RPMI8226 (cell line): ENCODE measurements at regions not wholly inside any gene's neighbourhood (a gene's known extent, or its start where the extent isn't known, plus 50 kb on each side); places are given as distances from the start of the nearest gene placed in this dataset.
"Not testable (repeated sequence)": the region's sequence is repeated elsewhere in the genome, so short reads cannot be mapped to it uniquely, and the experiment has no call there.

Experiments used
- DNase-seq: peaks from one replicate; pipeline ENCODE4 v3.0.0-alpha.2; 2015

DNA sequence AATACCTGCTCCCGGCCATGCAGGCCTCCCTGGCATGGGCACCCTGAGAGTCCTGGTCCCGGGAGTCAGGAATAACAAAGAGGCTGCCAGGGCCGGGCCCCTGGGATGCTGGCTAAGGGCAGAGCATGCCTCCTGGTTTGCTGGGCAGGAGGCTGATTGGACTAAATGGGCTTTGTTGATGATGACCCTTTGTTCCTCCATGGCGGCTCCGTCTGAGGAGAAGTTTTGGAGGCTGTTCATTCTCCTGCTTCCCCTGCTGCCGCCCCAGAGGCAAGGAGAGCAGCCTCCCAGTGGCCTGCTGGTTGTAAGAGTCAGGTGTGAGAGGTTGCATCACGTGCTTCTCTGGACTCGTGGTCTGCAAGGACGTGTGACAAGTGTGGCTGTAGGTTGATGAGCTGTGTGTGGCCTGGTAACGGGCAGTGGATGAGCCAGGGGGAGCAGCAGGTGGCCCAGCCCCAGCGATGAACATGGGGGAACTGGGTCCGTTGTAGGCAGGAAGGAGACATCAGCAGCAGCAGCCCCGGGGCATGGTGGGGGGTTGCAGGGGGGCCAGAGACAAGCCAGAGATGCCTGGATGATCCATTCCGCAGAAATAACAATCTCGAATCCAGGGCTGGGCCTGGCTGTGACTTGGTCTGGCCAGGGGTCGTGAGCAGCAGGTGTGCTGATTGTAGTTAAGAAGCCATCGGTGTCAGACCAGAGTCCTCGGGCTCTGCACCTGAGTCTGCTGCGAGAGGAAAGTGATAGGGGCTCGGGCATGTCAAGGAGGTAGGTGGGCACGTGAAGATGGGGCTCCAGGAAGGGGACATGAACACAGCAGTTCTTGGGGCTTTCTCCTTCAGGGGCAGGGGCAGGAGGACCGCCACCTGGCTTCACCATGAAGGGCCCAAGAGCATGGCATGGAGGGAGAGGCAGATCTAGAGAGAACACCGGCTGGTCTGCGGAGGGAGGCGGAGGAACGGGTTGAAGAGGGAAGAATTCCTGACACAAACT, 101.4 kb downstream of the TNFRSF13B start:
- no peak for DNase-seq

DNA sequence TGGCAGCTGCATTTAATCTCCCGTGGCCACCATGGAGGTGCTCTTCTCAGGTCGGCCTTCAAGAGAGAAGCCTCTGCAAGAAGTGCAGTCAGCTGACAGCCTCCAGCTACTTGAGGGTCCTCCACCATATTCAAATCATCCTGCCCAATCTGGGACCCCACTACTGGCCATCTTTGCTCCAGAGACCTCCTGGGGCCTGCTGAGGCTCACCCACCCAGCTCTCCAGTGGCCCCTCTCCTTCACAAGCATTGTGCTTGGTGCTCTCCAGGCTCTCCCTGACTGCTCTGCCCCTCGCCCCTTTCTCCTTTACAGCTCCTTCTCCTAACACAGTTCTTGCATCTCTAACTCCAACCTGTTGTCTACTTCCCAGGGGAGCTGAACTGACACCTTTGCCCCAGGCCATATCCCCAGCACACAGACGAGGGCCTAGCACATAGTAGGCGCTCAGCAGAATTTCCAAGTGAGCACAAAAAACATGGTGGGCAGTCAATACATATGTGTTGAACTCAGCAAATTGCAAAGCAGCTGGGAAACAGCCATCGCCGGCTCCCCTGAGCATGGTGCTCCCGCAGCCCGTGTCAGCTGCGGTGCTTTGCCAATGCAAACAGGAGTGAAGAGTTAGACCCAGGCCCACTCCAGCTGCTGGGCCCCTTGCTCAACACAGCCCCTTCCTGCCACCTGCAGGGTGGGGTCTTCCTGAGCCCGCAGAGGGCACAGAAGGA, 102.2 kb downstream of the TNFRSF13B start:
- not testable (repeated sequence) for DNase-seq

- not testable (repeated sequence) for DNase-seq
These were observed 103.3 kb downstream of the TNFRSF13B start for GRCh38 chr17:16868616-16869015.

DNA sequence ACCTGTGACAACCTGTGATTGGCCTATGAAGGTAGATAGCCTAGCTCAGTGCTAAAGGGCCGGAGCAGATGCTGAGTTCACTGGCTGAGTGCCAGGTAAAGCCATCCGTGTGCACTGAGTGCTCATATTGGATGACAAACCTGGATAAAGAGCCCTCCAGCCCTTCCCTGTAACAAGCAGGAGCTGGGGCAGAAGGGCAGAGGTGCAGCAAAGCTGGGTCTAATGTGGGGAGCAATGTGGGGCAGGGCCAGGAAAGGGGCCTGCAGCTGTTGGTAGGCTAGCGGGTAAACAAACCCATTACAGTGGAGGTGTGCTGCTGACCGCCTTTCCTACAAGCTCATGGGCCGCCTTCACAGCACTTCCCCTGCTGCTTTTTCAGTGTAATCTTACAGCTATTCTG, 104.4 kb downstream of the TNFRSF13B start:
- DNase-seq = not testable (repeated sequence)

DNA sequence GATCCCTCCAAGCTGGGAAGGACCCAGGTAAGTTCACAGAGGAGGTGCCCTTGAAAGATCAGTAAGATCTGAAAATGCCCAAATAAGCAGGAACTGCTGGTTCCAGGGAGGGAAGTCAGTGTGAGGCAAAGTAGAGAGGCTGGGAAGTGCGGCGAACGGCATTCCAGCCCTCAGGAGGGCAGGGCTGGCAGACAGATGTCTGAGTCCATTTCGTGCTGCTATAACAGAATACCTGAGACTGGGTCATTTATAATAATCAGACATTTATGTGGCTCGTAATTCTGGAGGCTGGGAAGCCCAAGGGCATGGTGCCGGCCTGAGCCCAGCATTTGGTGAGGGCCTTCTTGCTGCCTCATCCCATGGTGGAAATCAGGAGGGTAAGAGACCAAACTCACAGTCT, 105.1 kb downstream of the TNFRSF13B start:
- DNase-seq = not testable (repeated sequence)

- no peak for DNase-seq
These were observed 105.5 kb downstream of the TNFRSF13B start for GRCh38 chr17:16866436-16866835.

- not testable (repeated sequence) for DNase-seq
These were observed 106.2 kb downstream of the TNFRSF13B start for GRCh38 chr17:16865704-16866103.

GRCh38 chr17:16865077-16865613, 106.8 kb downstream of the TNFRSF13B start:
- not testable (repeated sequence) for DNase-seq

- DNase-seq = not testable (repeated sequence)
These were observed 107.3 kb downstream of the TNFRSF13B start for GRCh38 chr17:16864462-16865076.

- not testable (repeated sequence) for DNase-seq
These were observed 110.8 kb downstream of the TNFRSF13B start for GRCh38 chr17:16861152-16861551.

DNA sequence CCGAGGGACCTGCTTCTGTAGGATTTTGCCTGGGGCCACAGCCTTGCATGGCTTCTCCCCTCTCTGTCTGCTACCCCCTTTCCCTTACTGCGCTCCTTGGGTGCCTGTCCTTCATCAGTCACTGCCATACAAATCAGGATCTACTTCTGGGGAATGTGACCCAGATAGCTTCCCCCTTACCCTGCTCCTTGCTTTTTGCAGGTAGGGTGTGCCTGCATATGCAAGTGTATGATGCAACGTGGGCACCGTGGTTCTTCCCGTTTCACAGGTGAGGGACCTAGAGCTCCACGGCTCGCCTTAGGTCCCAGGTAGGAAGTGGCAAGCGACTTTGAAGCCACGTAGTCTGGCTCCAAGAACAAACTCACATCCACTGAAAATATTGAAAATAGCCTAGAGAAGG, 111.5 kb downstream of the TNFRSF13B start:
- DNase-seq = not testable (repeated sequence)

- not testable (repeated sequence) for DNase-seq
These were observed 112.4 kb downstream of the TNFRSF13B start for GRCh38 chr17:16859515-16859914.

DNA sequence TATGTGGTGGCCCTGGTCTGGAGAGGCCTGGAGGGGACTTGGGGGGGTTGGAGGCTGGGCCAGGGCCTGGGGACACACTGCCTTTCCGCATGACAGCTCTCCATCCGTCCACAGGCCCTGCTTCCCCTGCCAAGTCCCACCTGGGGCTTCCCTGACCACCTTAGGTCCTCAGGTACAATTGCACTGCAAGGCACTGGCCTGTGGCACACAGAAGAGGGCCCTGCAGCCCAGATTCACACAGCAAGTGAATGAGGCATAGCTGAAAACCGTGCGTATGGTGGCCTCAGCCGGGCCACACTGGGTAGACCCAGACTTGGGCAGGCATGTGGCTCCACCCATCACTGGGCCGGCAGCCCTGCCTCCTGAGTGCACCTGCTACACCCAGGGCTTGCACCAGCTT, 114.2 kb downstream of the TNFRSF13B start:
- DNase-seq = not testable (repeated sequence)

DNA sequence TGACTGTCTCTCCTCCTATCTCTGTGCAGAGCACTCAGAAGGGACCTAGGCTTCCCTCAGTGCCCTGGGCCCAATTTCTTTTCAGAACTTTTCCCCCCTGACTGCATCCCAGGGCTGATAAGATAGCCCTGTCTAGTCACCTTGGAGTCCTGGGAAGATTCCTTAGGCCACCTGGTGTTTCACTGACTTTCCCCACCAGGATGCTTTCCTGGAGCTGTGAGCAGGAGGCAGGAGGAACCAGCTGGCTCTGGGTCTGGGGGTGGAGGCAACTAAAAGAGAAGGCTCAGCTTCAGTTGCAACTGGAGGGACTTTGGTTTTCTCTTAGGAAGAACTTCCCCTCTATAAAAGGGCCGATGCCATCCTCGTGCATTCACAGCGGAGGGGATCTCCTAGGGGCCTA, 115.1 kb downstream of the TNFRSF13B start:
- not testable (repeated sequence) for DNase-seq

DNA sequence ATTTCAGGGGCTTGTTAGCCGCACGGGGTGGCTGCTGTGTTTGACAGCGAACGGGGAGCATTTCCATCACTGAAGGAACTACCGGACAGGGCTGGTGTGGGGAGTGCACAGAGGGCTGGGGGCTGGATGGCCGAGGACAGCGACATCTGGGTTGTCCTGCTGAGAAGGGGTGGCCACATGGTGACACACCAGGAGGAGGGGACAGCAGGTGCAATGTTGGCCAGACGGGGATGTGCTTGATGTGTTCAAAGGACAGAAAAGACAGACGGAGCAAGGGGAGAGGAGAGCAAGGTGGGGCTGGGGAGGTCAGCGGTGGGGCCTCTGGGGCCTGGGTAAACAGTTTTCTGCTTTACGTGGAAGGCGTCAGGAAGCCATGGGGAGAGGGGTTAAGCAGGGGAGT, 115.7 kb downstream of the TNFRSF13B start:
- not testable (repeated sequence) for DNase-seq

DNA sequence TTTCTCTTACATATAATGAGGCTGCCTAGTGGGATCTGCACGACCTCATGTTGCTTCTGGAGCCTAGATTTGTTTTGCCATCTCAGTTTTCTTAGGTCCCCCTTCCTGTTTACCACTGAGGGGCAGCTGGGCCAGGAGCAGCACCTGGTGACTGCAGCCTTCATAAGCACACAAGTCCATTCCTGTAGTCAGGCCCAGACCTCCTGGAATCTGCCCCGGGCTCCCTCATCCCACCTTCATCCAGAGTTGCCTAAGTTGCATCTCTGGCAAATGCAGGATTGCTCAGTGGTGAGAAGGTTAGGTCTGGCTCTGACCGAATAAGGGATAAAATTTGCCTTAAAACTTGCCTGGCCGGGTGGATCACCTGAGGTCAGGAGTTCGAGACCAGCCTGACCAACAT, 117.3 kb downstream of the TNFRSF13B start:
- not testable (repeated sequence) for DNase-seq

GRCh38 chr17:16853661-16854320, 118.1 kb downstream of the TNFRSF13B start:
- DNase-seq = no peak

DNA sequence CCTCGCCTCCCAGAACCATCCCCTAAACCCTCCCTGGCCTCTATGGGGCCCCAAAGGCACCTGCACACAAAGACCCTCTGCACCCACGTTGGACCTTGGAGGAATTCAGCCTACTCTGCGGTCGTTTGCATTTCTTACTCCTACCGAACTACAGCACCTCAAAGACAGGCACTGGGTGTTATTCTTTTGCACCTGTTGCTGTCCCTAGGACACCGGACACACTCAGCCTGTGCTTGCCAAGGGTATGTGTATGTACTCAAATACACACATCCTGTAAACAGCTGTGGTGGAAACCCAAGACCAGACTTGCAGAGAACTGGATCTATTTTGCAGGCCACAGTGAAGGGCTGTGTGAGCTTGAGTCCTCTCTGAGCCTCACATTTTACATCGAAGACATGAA, 122.1 kb downstream of the TNFRSF13B start:
- DNase-seq = not testable (repeated sequence)

- not testable (repeated sequence) for DNase-seq
These were observed 122.9 kb downstream of the TNFRSF13B start for GRCh38 chr17:16848997-16849396.

- not testable (repeated sequence) for DNase-seq
These were observed 126.8 kb downstream of the TNFRSF13B start for GRCh38 chr17:16845098-16845497.

DNA sequence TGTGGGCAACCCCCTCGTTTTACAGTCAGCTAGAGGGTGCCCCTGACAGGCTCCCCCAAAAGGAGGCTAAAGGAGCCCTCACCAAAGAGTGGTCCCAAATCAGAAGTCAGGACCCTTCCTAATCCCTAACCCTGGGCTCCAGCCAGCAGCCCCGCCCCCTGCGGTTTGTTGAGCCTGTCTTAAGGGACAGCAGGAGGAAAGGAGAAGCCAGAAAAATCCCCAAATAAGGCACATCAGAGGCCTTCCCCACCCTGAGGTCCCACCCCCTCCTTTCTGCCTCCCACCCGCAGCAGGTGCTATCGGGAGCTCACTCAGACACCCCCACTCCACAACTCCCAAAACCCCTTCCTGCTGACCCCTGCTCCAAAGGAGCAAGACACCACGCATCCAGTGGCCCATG, 127.2 kb downstream of the TNFRSF13B start:
- DNase-seq = not testable (repeated sequence)

GRCh38 chr17:16843511-16843910, 128.4 kb downstream of the TNFRSF13B start:
- DNase-seq = not testable (repeated sequence)
